ENCODE measurements at regions not wholly inside any gene's neighbourhood (a gene's known extent, or its start where the extent isn't known, plus 50 kb on each side); places are given as distances from the start of the nearest gene placed in this dataset.

- H3K4me2 ChIP-seq (ENCODE audit: low read length), result no peak overlapping the region
- no peak for TF ChIP-seq EZH2phosphoT487 (IDR thresholded peaks at IDR 0.05; ENCODE audit: borderline replicate concordance, low read length)
- TF ChIP-seq CTCF (IDR thresholded peaks at IDR 0.05; ENCODE audit: low read depth, low read length, poor library complexity, severe bottlenecking), result no peak
- H3K4me3 ChIP-seq (ENCODE audit: low read length), result no peak overlapping the region
- no peak overlapping the region for H3K27ac ChIP-seq (ENCODE audit: low read depth, low read length)
- no peaks in the 10 kb centered on the region for H3F3A ChIP-seq (ENCODE audit: control insufficient read depth, insufficient read depth)
- no peaks in the 10 kb centered on the region for H3K9me2 ChIP-seq (replicated peaks; ENCODE audit: control insufficient read depth, low read length)
- no peaks in the 10 kb centered on the region for H3K9me3 ChIP-seq (ENCODE audit: control insufficient read depth, insufficient read depth, low read length)
- no peaks in the 10 kb centered on the region for H3K36me3 ChIP-seq (ENCODE audit: control insufficient read depth, low read length)
- no peaks in the 10 kb centered on the region for H3K27me3 ChIP-seq (ENCODE audit: control insufficient read depth, low read length)
- H3K4me1 ChIP-seq (ENCODE audit: control insufficient read depth, low read length), result no peaks in the 10 kb centered on the region
- no peaks in the 10 kb centered on the region for H4K20me1 ChIP-seq (ENCODE audit: control insufficient read depth, insufficient read depth, low read depth, low read length)
- no peaks in the 10 kb centered on the region for H3K79me2 ChIP-seq (ENCODE audit: control insufficient read depth, low read length)
Measured at GRCh38 chr3:81884791-81885190, 123.3 kb upstream of the GBE1 start.

GRCh38 chr3:81876826-81877225 lies 115.4 kb upstream of the GBE1 start:
- H3F3A ChIP-seq (ENCODE audit: control insufficient read depth, insufficient read depth), result no peaks in the 10 kb centered on the region
- H3K4me3 ChIP-seq (ENCODE audit: low read length), result no peak overlapping the region
- TF ChIP-seq EZH2phosphoT487 (IDR thresholded peaks at IDR 0.05; ENCODE audit: borderline replicate concordance, low read length), result no peak
- TF ChIP-seq CTCF (IDR thresholded peaks at IDR 0.05; ENCODE audit: low read depth, low read length, poor library complexity, severe bottlenecking), result no peak
- no peaks in the 10 kb centered on the region for H3K9me2 ChIP-seq (replicated peaks; ENCODE audit: control insufficient read depth, low read length)
- no peaks in the 10 kb centered on the region for H3K9me3 ChIP-seq (ENCODE audit: control insufficient read depth, insufficient read depth, low read length)
- H3K36me3 ChIP-seq (ENCODE audit: control insufficient read depth, low read length), result no peaks in the 10 kb centered on the region
- no peaks in the 10 kb centered on the region for H3K27me3 ChIP-seq (ENCODE audit: control insufficient read depth, low read length)
- H3K27ac ChIP-seq (ENCODE audit: low read depth, low read length), result no peak overlapping the region
- H3K4me1 ChIP-seq (ENCODE audit: control insufficient read depth, low read length), result no peaks in the 10 kb centered on the region
- no peaks in the 10 kb centered on the region for H4K20me1 ChIP-seq (ENCODE audit: control insufficient read depth, insufficient read depth, low read depth, low read length)
- no peaks in the 10 kb centered on the region for H3K79me2 ChIP-seq (ENCODE audit: control insufficient read depth, low read length)
- H3K4me2 ChIP-seq (ENCODE audit: low read length), result no peak overlapping the region

- Histone ChIP-seq H3K4me2 (ENCODE audit: low read length) (no peak overlapping the region), H3K27me3 (ENCODE audit: control insufficient read depth, low read length) (no peaks in the 10 kb centered on the region), H3K36me3 (ENCODE audit: control insufficient read depth, low read length) (no peaks in the 10 kb centered on the region), H3K27ac (ENCODE audit: low read depth, low read length) (no peak overlapping the region), H3K4me1 (ENCODE audit: control insufficient read depth, low read length) (no peaks in the 10 kb centered on the region), H3K9me3 (ENCODE audit: control insufficient read depth, insufficient read depth, low read length) (no peaks in the 10 kb centered on the region), H3F3A (ENCODE audit: control insufficient read depth, insufficient read depth) (no peaks in the 10 kb centered on the region), H3K79me2 (ENCODE audit: control insufficient read depth, low read length) (no peaks in the 10 kb centered on the region), H4K20me1 (ENCODE audit: control insufficient read depth, insufficient read depth, low read depth, low read length) (no peaks in the 10 kb centered on the region), H3K9me2 (replicated peaks; ENCODE audit: control insufficient read depth, low read length) (no peaks in the 10 kb centered on the region), H3K4me3 (ENCODE audit: low read length) (no peak overlapping the region)
- TF ChIP-seq CTCF (IDR thresholded peaks at IDR 0.05; ENCODE audit: low read depth, low read length, poor library complexity, severe bottlenecking), result no peak
- TF ChIP-seq EZH2phosphoT487 (IDR thresholded peaks at IDR 0.05; ENCODE audit: borderline replicate concordance, low read length), result no peak
Measured at GRCh38 chr3:81874738-81875137, 113.3 kb upstream of the GBE1 start.

GRCh38 chr3:81872566-81872965 lies 111.1 kb upstream of the GBE1 start:
- TF ChIP-seq EZH2phosphoT487 (IDR thresholded peaks at IDR 0.05; ENCODE audit: borderline replicate concordance, low read length) (no peak), CTCF (IDR thresholded peaks at IDR 0.05; ENCODE audit: low read depth, low read length, poor library complexity, severe bottlenecking) (no peak)
- Histone ChIP-seq H3K4me3 (ENCODE audit: low read length) (no peak overlapping the region), H3K79me2 (ENCODE audit: control insufficient read depth, low read length) (no peaks in the 10 kb centered on the region), H3K27me3 (ENCODE audit: control insufficient read depth, low read length) (no peaks in the 10 kb centered on the region), H3F3A (ENCODE audit: control insufficient read depth, insufficient read depth) (no peaks in the 10 kb centered on the region), H3K4me2 (ENCODE audit: low read length) (no peak overlapping the region), H3K9me2 (replicated peaks; ENCODE audit: control insufficient read depth, low read length) (no peaks in the 10 kb centered on the region), H3K36me3 (ENCODE audit: control insufficient read depth, low read length) (no peaks in the 10 kb centered on the region), H3K27ac (ENCODE audit: low read depth, low read length) (no peak overlapping the region), H3K9me3 (ENCODE audit: control insufficient read depth, insufficient read depth, low read length) (no peaks in the 10 kb centered on the region), H3K4me1 (ENCODE audit: control insufficient read depth, low read length) (no peaks in the 10 kb centered on the region), H4K20me1 (ENCODE audit: control insufficient read depth, insufficient read depth, low read depth, low read length) (no peaks in the 10 kb centered on the region)
